ENCODE measurements at regions not wholly inside any gene's neighbourhood (a gene's known extent, or its start where the extent isn't known, plus 50 kb on each side); places are given as distances from the start of the nearest gene placed in this dataset.

- 0 out of 2 replicates have a peak, but pooled peaks cover 4% of the 10 kb centered on the region for H3K4me1 ChIP-seq (ENCODE audit: control insufficient read depth, insufficient read depth, low read length)
Observed at GRCh38 chr2:5549771-5550170, 142.4 kb upstream of the SOX11 start.

GRCh38 chr2:5555636-5556035, 136.5 kb upstream of the SOX11 start:
- H3K27ac ChIP-seq (ENCODE audit: low read depth, low read length): no peak overlapping the region
- peaks cover 12% of the 10 kb centered on the region for H3K9me3 ChIP-seq (ENCODE audit: control insufficient read depth, insufficient read depth, low read depth, low read length)
- H3K4me3 ChIP-seq (ENCODE audit: low read depth, low read length): no peak overlapping the region
- no peaks in the 10 kb centered on the region for H3K36me3 ChIP-seq (ENCODE audit: control insufficient read depth, insufficient read depth, low read length)
- no peaks in the 10 kb centered on the region for H3K4me1 ChIP-seq (ENCODE audit: control insufficient read depth, insufficient read depth, low read length)
- H3K9ac ChIP-seq (ENCODE audit: low read length): no peak overlapping the region
- H3K27me3 ChIP-seq (ENCODE audit: control insufficient read depth, insufficient read depth, low read length): no peaks in the 10 kb centered on the region

More at GRCh38 chr2:5549771-5550170, 142.4 kb upstream of the SOX11 start:
- H3K9me3 ChIP-seq (ENCODE audit: control insufficient read depth, insufficient read depth, low read depth, low read length): peaks cover 26% of the 10 kb centered on the region
- no peak overlapping the region for H3K27ac ChIP-seq (ENCODE audit: low read depth, low read length)
- no peaks in the 10 kb centered on the region for H3K36me3 ChIP-seq (ENCODE audit: control insufficient read depth, insufficient read depth, low read length)
- H3K4me3 ChIP-seq (ENCODE audit: low read depth, low read length): no peak overlapping the region
- no peaks in the 10 kb centered on the region for H3K27me3 ChIP-seq (ENCODE audit: control insufficient read depth, insufficient read depth, low read length)
- no peak overlapping the region for H3K9ac ChIP-seq (ENCODE audit: low read length)

- Histone ChIP-seq H3K9ac (ENCODE audit: low read length) (no peak overlapping the region), H3K27me3 (ENCODE audit: control insufficient read depth, insufficient read depth, low read length) (no peaks in the 10 kb centered on the region), H3K4me3 (ENCODE audit: low read depth, low read length) (no peak overlapping the region), H3K36me3 (ENCODE audit: control insufficient read depth, insufficient read depth, low read length) (no peaks in the 10 kb centered on the region), H3K27ac (ENCODE audit: low read depth, low read length) (no peak overlapping the region), H3K4me1 (ENCODE audit: control insufficient read depth, insufficient read depth, low read length) (no peaks in the 10 kb centered on the region), H3K9me3 (ENCODE audit: control insufficient read depth, insufficient read depth, low read depth, low read length) (peaks cover 3% of the 10 kb centered on the region)
Observed at GRCh38 chr2:5561006-5561405, 131.2 kb upstream of the SOX11 start.

- H3K27ac ChIP-seq (ENCODE audit: low read depth, low read length): no peak overlapping the region
- no peak overlapping the region for H3K9ac ChIP-seq (ENCODE audit: low read length)
- no peaks in the 10 kb centered on the region for H3K36me3 ChIP-seq (ENCODE audit: control insufficient read depth, insufficient read depth, low read length)
- no peaks in the 10 kb centered on the region for H3K4me1 ChIP-seq (ENCODE audit: control insufficient read depth, insufficient read depth, low read length)
- no peak overlapping the region for H3K4me3 ChIP-seq (ENCODE audit: low read depth, low read length)
- H3K9me3 ChIP-seq (ENCODE audit: control insufficient read depth, insufficient read depth, low read depth, low read length): peaks cover 3% of the 10 kb centered on the region
- no peaks in the 10 kb centered on the region for H3K27me3 ChIP-seq (ENCODE audit: control insufficient read depth, insufficient read depth, low read length)
Observed at GRCh38 chr2:5562426-5562825, 129.8 kb upstream of the SOX11 start.

GRCh38 chr2:5562865-5563264, 129.3 kb upstream of the SOX11 start:
- Histone ChIP-seq H3K4me1 (ENCODE audit: control insufficient read depth, insufficient read depth, low read length) (no peaks in the 10 kb centered on the region), H3K27ac (ENCODE audit: low read depth, low read length) (no peak overlapping the region), H3K27me3 (ENCODE audit: control insufficient read depth, insufficient read depth, low read length) (no peaks in the 10 kb centered on the region), H3K9me3 (ENCODE audit: control insufficient read depth, insufficient read depth, low read depth, low read length) (peaks cover 3% of the 10 kb centered on the region), H3K4me3 (ENCODE audit: low read depth, low read length) (no peak overlapping the region), H3K36me3 (ENCODE audit: control insufficient read depth, insufficient read depth, low read length) (no peaks in the 10 kb centered on the region), H3K9ac (ENCODE audit: low read length) (no peak overlapping the region)

- Histone ChIP-seq H3K9me3 (ENCODE audit: control insufficient read depth, insufficient read depth, low read depth, low read length) (peaks cover 2% of the 10 kb centered on the region), H3K27me3 (ENCODE audit: control insufficient read depth, insufficient read depth, low read length) (no peaks in the 10 kb centered on the region)
Observed at GRCh38 chr2:5563411-5563810, 128.8 kb upstream of the SOX11 start.

GRCh38 chr2:5569256-5569655, 122.9 kb upstream of the SOX11 start:
- Histone ChIP-seq H3K36me3 (ENCODE audit: control insufficient read depth, insufficient read depth, low read length) (no peaks in the 10 kb centered on the region), H3K9me3 (ENCODE audit: control insufficient read depth, insufficient read depth, low read depth, low read length) (no peaks in the 10 kb centered on the region), H3K9ac (ENCODE audit: low read length) (no peak overlapping the region), H3K27me3 (ENCODE audit: control insufficient read depth, insufficient read depth, low read length) (no peaks in the 10 kb centered on the region), H3K4me1 (ENCODE audit: control insufficient read depth, insufficient read depth, low read length) (no peaks in the 10 kb centered on the region), H3K4me3 (ENCODE audit: low read depth, low read length) (no peak overlapping the region), H3K27ac (ENCODE audit: low read depth, low read length) (no peak overlapping the region)

More at GRCh38 chr2:5563411-5563810, 128.8 kb upstream of the SOX11 start:
- no peak overlapping the region for H3K9ac ChIP-seq (ENCODE audit: low read length)
- no peaks in the 10 kb centered on the region for H3K36me3 ChIP-seq (ENCODE audit: control insufficient read depth, insufficient read depth, low read length)
- no peak overlapping the region for H3K4me3 ChIP-seq (ENCODE audit: low read depth, low read length)
- H3K4me1 ChIP-seq (ENCODE audit: control insufficient read depth, insufficient read depth, low read length): no peaks in the 10 kb centered on the region
- H3K27ac ChIP-seq (ENCODE audit: low read depth, low read length): no peak overlapping the region

GRCh38 chr2:5576015-5576414, 116.2 kb upstream of the SOX11 start:
- Histone ChIP-seq H3K9ac (ENCODE audit: low read length) (no peak overlapping the region), H3K36me3 (ENCODE audit: control insufficient read depth, insufficient read depth, low read length) (no peaks in the 10 kb centered on the region), H3K27me3 (ENCODE audit: control insufficient read depth, insufficient read depth, low read length) (no peaks in the 10 kb centered on the region), H3K4me3 (ENCODE audit: low read depth, low read length) (no peak overlapping the region), H3K4me1 (ENCODE audit: control insufficient read depth, insufficient read depth, low read length) (no peaks in the 10 kb centered on the region), H3K9me3 (ENCODE audit: control insufficient read depth, insufficient read depth, low read depth, low read length) (peaks cover 3% of the 10 kb centered on the region; the same call in 1 of the 2 replicates), H3K27ac (ENCODE audit: low read depth, low read length) (no peak overlapping the region)

GRCh38 chr2:5587766-5588165, 104.4 kb upstream of the SOX11 start:
- H3K36me3 ChIP-seq (ENCODE audit: control insufficient read depth, insufficient read depth, low read length): no peaks in the 10 kb centered on the region
- no peak overlapping the region for H3K27ac ChIP-seq (ENCODE audit: low read depth, low read length)
- no peak overlapping the region for H3K9ac ChIP-seq (ENCODE audit: low read length)
- H3K9me3 ChIP-seq (ENCODE audit: control insufficient read depth, insufficient read depth, low read depth, low read length): no peaks in the 10 kb centered on the region
- H3K27me3 ChIP-seq (ENCODE audit: control insufficient read depth, insufficient read depth, low read length): no peaks in the 10 kb centered on the region
- no peak overlapping the region for H3K4me3 ChIP-seq (ENCODE audit: low read depth, low read length)
- H3K4me1 ChIP-seq (ENCODE audit: control insufficient read depth, insufficient read depth, low read length): no peaks in the 10 kb centered on the region

- Histone ChIP-seq H3K4me3 (ENCODE audit: low read depth, low read length) (no peak overlapping the region), H3K4me1 (ENCODE audit: control insufficient read depth, insufficient read depth, low read length) (no peaks in the 10 kb centered on the region), H3K9me3 (ENCODE audit: control insufficient read depth, insufficient read depth, low read depth, low read length) (no peaks in the 10 kb centered on the region), H3K36me3 (ENCODE audit: control insufficient read depth, insufficient read depth, low read length) (no peaks in the 10 kb centered on the region), H3K27ac (ENCODE audit: low read depth, low read length) (no peak overlapping the region), H3K27me3 (ENCODE audit: control insufficient read depth, insufficient read depth, low read length) (no peaks in the 10 kb centered on the region), H3K9ac (ENCODE audit: low read length) (no peak overlapping the region)
Observed at GRCh38 chr2:5588601-5589000, 103.6 kb upstream of the SOX11 start.

GRCh38 chr2:5589183-5589582, 103.0 kb upstream of the SOX11 start:
- Histone ChIP-seq H3K9ac (ENCODE audit: low read length) (no peak overlapping the region), H3K27me3 (ENCODE audit: control insufficient read depth, insufficient read depth, low read length) (no peaks in the 10 kb centered on the region), H3K27ac (ENCODE audit: low read depth, low read length) (no peak overlapping the region), H3K4me3 (ENCODE audit: low read depth, low read length) (no peak overlapping the region), H3K9me3 (ENCODE audit: control insufficient read depth, insufficient read depth, low read depth, low read length) (no peaks in the 10 kb centered on the region), H3K36me3 (ENCODE audit: control insufficient read depth, insufficient read depth, low read length) (no peaks in the 10 kb centered on the region), H3K4me1 (ENCODE audit: control insufficient read depth, insufficient read depth, low read length) (no peaks in the 10 kb centered on the region)

GRCh38 chr2:5590886-5591285, 101.3 kb upstream of the SOX11 start:
- Histone ChIP-seq H3K9me3 (ENCODE audit: control insufficient read depth, insufficient read depth, low read depth, low read length) (no peaks in the 10 kb centered on the region), H3K9ac (ENCODE audit: low read length) (no peak overlapping the region), H3K27me3 (ENCODE audit: control insufficient read depth, insufficient read depth, low read length) (no peaks in the 10 kb centered on the region), H3K4me1 (ENCODE audit: control insufficient read depth, insufficient read depth, low read length) (no peaks in the 10 kb centered on the region), H3K36me3 (ENCODE audit: control insufficient read depth, insufficient read depth, low read length) (no peaks in the 10 kb centered on the region), H3K27ac (ENCODE audit: low read depth, low read length) (no peak overlapping the region), H3K4me3 (ENCODE audit: low read depth, low read length) (no peak overlapping the region)

All from HUES6 (cell line).